HS-5 (cell line): ENCODE measurements at regions not wholly inside any gene's neighbourhood (a gene's known extent, or its start where the extent isn't known, plus 50 kb on each side); places are given as distances from the start of the nearest gene placed in this dataset.
"Not testable (repeated sequence)": the region's sequence is repeated elsewhere in the genome, so short reads cannot be mapped to it uniquely, and the experiment has no call there.

Source experiments
- DNase-seq: peaks from one replicate; pipeline ENCODE4 v3.0.0-alpha.2; 2012; ENCODE audit warnings: low read depth

GRCh38 chr1:116851189-116851588 lies 58.5 kb upstream of the PTGFRN start:
- not testable (repeated sequence) for DNase-seq

GRCh38 chr1:116851846-116852245 lies 57.9 kb upstream of the PTGFRN start:
- no peak for DNase-seq

DNA sequence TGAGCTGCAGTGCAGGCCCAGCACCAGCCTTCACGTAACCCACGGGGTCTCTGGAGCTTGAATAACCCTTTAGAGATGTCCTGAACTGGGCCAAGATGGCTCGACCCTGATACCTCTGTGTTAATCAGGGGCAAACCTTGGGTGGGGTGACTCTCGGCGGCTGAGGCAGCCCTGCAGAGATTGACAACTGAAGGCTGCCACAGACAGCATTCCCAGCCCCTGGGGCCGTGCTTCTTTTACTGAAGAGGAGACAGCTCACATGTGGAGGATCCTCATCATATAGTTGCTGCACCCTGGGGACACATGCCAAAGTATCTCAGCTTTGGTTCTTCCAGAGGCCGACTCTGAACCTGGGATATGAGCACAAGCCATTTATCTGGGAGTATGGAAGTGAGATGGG lies 57.3 kb upstream of the PTGFRN start:
- DNase-seq: no peak

GRCh38 chr1:116852910-116853309 lies 56.8 kb upstream of the PTGFRN start:
- no peak for DNase-seq

DNA sequence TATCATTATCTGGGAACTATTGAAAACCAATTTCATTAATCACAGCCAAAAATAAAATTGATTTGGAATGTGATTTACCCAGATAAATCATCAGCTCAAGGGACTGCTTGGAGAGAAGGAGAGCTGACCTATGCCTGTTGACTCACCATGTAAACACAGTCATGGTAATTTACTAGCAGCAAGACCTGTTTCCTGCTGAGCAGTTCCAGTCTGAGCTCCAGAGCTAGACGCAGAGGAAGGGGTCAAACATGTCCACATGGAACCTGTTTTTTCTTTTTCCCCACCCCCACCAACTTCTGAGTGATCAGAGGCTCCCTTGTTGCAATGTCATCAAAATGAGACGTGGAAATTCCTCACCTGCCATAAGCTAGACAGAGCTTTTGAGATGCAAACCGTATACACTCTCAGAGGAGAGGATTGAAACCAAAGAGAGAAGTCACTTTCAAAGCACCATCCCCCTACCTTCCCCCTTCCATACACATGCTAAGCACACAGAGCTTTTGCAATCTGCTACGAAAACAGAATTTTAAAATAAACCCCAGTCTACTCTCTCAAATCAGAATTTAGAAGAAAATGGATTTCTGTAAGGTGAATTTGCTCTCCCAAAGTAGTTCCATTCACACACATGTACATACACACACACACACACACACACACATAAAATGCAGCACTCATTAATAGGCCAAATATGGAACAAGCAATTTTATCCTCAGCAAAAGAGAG lies 55.9 kb upstream of the PTGFRN start:
- DNase-seq: peak; percentile 53

- DNase-seq: no peak
Observed at GRCh38 chr1:116854403-116854690, 55.4 kb upstream of the PTGFRN start.

DNA sequence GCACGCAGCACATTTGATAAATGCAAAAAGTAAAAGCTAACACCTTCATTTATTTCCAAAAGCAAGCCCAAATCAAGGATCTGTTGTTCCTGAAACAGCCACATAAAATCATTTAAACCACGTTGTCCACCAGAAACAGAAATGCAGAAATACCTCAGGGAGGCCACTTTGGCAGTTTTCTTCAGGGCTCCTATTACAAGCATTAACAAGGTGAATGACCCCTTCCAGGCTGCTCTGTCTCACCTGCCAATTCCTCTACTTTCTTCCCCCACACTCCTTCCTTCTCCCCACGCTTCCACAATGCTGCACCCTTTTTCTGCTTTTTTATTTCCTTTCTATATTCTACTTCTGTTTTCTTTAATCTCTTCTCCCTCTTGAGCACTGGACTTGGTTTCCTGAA lies 55.0 kb upstream of the PTGFRN start:
- DNase-seq: no peak

GRCh38 chr1:116855191-116855619 lies 54.5 kb upstream of the PTGFRN start:
- no peak for DNase-seq

- DNase-seq: no peak
Observed at GRCh38 chr1:116855773-116856201, 53.9 kb upstream of the PTGFRN start.

- no peak for DNase-seq
Observed at GRCh38 chr1:116856312-116856711, 53.4 kb upstream of the PTGFRN start.

DNA sequence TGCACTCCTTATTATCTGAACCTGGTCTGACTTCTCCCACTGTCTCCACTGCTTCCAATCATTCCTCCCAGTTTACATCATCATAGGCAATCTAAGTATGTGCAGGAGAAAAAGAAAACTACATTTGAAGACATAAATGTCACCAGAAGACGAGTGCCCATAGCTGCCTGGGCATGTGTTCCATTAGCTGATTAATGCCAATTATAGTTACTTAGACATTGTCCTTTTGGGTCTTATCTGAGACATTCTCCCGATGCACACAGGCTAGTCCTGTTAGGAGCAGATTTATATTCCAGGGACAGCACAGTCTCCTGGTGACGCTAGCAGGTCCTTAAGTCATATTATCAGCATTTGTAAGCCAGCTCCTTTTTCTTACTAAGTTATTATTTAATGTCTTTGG lies 52.6 kb upstream of the PTGFRN start:
- no peak for DNase-seq
